Kidney tubule cell (primary cell): ENCODE measurements at regions not wholly inside any gene's neighbourhood (a gene's known extent, or its start where the extent isn't known, plus 50 kb on each side); places are given as distances from the start of the nearest gene placed in this dataset.

Experiments
- DNase-seq: peaks from one replicate; pipeline ENCODE4 v3.0.0-alpha.2; 2018; ENCODE audit warnings: low spot score

- no peak for DNase-seq
Measured at GRCh38 chr14:51512316-51512715, 139.4 kb upstream of the FRMD6 start.

- no peak for DNase-seq
Measured at GRCh38 chr14:51513281-51513680, 138.4 kb upstream of the FRMD6 start.

DNA sequence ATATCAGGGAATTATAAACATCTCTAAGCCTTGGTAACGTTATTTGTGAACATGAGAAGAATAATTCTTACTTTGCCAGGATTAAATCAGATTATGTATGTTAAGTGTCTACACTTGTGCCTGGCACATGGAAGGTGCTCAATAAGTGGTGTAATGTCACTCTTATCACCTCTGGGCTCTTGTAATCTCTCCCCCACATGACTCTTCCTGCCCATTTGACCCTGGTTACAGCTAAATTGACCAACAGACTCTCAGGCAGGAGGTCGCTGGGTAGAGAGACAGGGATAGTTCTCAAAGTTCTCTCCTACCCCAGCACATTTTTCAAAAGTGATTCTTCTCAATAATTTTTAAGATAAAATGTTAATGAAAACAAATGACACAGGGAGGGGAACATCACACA, 137.8 kb upstream of the FRMD6 start:
- DNase-seq = no peak

DNA sequence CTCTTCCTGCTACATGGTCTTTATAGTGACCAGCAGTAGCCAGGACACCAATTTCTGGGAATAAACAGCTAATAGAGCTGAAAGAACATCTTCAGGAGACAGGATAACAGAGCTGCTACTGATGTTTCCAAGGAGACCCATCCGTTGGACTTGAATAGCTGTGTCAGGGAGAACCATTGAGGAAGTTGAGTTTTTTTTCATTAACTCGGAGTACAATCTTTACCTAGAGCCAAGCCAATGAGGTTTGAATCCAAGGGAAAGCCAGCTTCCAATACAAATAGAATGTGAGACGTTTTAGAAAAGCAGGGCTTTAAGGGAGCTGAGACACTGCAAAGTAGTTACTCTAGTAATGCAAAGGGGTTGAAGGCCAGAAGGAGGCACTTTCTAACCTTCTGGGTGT, 136.1 kb upstream of the FRMD6 start:
- DNase-seq = no peak

GRCh38 chr14:51516706-51517395, 134.9 kb upstream of the FRMD6 start:
- DNase-seq = no peak

DNA sequence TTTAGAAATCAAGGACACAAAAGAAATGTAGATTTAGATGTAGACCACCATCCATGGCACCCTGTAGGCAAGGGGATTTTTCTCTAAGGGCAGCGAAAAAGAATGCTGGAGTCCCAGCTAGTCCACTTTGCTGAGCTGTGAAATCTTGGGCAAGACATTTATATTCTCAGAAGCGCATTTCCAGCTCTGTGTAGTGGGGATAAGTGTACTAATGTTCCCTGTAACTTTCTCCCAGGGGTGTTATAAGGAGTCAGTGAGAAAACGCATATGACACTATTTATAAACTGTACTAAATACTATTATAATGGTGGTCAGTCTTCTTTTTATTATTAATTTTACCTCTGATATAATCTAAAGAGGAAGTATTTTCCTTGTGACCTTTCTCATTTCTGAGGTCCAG, 133.4 kb upstream of the FRMD6 start:
- DNase-seq = no peak

DNA sequence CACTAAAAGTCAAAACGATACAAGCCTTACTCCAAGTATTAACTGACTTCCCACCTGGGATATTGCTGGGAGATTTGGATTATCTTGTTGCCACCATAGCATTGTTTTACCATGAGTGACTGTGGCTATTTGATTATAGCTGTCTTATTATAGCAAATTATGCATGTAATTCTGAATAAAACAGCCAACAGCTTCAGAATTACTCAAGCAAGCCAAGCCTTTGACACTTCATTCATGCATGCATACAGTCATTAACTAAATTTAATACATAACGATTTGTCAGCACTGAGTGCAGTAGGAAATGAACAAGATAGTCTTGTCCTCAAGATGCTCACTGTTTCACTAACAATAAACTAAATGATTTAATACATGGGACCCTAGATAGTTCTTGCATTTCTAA, 133.0 kb upstream of the FRMD6 start:
- no peak for DNase-seq

DNA sequence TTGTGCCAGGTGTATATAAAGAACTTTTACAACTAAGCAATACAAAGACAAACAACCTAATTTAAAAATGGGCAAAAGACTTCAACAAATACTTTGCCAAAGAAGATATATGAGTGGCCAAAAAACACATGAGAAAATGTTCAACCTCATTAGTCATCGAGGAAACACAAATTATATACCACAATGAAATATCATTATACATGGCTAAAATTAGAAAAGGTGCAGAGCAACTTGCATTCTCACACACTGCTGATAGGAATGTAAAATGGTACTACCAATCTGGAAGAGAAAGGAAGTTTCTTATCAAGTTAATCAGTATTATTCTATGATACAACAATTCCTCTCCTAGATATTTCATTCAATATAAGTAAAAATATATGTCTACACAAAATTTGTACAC, 131.6 kb upstream of the FRMD6 start:
- no peak for DNase-seq

DNA sequence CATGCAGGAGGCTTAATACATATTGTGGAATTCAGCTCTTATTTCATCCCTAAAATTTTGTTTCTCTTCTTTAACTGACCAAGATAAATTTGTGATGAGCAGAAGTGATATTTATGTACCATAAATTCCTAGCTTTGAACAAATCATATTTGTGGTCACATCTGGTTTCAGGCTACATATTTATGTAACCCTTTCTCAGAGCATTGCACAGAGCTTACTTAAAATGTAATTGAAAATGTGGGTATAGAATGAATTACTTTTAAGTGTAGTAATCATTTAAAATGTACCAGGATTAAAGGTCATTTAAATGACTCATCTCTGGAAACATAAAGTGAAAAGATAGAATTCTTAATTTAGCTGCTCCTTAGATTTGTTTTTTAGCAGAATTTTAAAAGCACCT, 129.9 kb upstream of the FRMD6 start:
- no peak for DNase-seq

DNA sequence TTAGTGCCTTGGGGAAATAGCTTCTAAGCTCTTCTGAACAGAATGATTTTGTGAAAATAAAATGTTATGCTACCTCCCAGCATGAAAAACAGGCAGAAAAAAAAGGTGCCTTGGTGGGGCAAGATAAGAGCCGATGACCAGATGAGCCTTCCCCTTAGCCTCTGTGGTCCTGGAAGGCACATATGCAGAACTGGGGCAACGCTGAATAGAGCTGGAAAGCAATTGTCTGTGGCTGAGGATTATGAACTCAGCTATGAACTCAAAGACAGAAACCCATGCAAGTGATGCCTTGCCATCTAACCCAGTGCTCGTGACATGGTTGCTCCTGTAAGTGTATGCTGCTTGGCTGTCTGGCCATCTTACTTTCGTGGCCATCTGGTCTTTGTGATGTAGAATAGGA, 128.5 kb upstream of the FRMD6 start:
- no peak for DNase-seq

GRCh38 chr14:51525739-51526138, 126.0 kb upstream of the FRMD6 start:
- peak; percentile 46 for DNase-seq

DNA sequence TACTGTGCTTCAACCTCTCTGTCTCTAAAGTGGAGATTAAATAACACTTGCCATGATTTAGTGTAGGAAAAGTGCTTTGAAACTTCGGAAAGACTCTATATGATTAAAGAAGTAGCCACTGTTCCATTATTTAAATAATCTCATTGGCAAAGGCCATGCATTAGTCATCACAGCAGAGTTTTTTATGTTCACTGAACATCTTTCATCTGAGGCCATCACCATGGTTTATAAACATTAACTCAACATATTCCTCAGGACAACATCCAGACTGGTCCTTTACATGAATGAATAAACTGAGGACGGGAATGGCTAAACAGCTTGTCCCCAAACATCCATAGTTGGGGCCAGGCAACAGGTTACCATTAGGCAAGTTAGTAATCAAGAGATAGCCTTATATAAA, 124.6 kb upstream of the FRMD6 start:
- peak; percentile 69 for DNase-seq

- DNase-seq = no peak
Measured at GRCh38 chr14:51529736-51530135, 122.0 kb upstream of the FRMD6 start.

GRCh38 chr14:51533160-51533559, 118.5 kb upstream of the FRMD6 start:
- peak; percentile 90 for DNase-seq

DNA sequence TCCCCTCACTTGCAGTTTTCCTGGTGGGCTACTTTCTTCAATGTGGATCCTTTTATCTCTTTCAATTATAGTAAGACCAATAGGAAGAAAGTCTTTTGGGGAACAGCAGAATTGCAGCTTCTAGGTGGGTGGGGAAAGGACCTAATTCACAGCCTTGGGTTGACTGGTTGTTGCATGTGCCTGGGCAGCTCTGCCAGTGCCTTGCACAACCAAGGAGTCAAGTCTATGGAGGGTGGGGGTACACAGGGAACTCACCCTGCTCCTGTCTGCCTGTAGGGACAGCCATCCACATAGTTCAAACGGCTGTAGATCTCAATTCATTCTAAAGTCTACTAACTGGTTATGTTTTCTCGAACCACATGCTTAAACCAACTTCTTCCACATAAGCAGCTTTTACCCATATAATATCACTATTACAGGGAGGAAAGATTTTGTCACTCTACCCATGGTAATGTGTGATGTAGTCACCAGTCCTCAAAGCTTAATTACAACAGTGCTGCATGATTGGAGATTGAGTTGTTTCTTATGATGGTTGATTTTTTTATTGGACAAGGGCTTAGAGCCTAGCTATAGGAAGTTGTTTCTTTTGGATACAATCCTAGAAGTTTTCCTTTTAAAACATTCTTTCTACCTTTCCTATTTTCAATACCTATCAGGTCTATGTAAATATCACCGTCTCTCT, 117.7 kb upstream of the FRMD6 start:
- DNase-seq = peak; percentile 41

GRCh38 chr14:51534610-51535011, 117.1 kb upstream of the FRMD6 start:
- peak; percentile 87 for DNase-seq

GRCh38 chr14:51535443-51536044, 116.2 kb upstream of the FRMD6 start:
- DNase-seq = no peak

- no peak for DNase-seq
Measured at GRCh38 chr14:51538973-51539372, 112.7 kb upstream of the FRMD6 start.

GRCh38 chr14:51539571-51540037, 112.1 kb upstream of the FRMD6 start:
- DNase-seq = peak; percentile 100

DNA sequence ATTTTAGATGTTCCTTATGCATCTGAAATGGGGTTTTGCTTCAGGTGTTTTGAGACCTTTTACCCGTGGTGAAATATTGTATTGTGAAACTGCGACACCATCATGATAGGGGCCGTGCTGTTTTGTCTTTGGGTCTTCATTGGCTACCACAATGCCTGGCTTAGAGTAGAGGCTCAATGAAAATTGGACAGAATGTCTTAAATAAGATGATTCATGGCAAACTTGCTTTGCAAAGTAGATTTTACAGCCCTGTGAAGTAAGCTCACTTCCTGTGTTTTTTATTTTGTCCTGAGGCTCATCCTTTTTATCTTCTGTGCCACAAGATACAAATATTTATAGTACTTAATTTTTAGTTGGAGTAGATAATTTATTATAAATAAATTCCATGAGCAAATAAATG, 111.3 kb upstream of the FRMD6 start:
- DNase-seq = peak; percentile 65

DNA sequence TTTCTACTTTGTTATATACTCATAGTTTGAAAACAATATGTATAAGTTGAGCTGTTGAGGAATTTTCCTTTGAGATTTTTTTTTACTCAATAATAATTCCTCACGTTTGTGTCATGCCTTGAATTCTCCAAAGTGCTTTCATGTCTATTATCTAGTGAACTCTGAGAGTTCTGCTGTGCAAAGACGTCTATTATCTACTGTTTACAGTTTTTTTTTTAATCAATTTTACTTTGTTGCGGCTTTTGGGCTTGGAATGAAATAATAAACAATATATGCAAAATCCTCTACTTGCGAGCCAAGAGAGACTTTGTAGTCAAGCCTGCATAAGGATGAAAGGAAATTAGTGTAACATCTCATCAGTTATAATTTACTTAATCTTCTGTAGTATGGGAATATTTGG, 107.2 kb upstream of the FRMD6 start:
- DNase-seq = no peak

- DNase-seq = no peak
Measured at GRCh38 chr14:51544901-51545300, 106.8 kb upstream of the FRMD6 start.

DNA sequence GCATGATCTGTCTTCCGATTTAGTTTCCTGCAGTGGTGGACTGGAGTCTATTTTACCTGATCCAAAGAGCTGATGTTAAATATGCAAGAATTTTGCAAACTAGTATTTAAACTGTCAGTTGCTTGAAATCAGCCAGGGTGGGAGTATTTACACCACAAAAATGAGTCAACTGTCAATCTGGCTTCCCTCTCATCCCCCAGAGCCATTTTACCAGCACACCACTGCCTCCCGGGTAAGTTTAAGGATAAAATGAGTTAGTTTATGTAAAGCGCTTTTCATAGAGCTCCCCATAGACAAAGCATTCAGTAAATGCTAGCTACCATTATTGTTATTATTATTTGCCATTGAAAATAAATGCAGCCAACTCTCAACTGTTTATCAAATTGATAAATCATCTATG, 106.3 kb upstream of the FRMD6 start:
- DNase-seq = no peak
